GM18868 (cell line): ENCODE measurements at regions not wholly inside any gene's neighbourhood (a gene's known extent, or its start where the extent isn't known, plus 50 kb on each side); places are given as distances from the start of the nearest gene placed in this dataset.
A peak's percentile ranks its signal among the peaks of the same experiment; 100 is the strongest.
"Not testable (repeated sequence)": the region's sequence is repeated elsewhere in the genome, so short reads cannot be mapped to it uniquely, and the experiment has no call there.

Experiments
- ATAC-seq: cut with Tn5 transposase; IDR thresholded peaks from one replicate; pipeline ENCODE4 v1.9.1; 2021; ENCODE audit warnings: mild to moderate bottlenecking, moderate library complexity; ENCODE audit not compliant: unreplicated experiment

GRCh38 chr4:78660559-78660958, 109.0 kb downstream of the ANXA3 start:
- no peak for ATAC-seq

GRCh38 chr4:78661086-78661690, 109.6 kb downstream of the ANXA3 start:
- ATAC-seq: no peak

- peak; percentile 90 for ATAC-seq
These were observed 110.5 kb downstream of the ANXA3 start for GRCh38 chr4:78661921-78662521.

- ATAC-seq: no peak
These were observed 111.1 kb downstream of the ANXA3 start for GRCh38 chr4:78662658-78663057.

GRCh38 chr4:78664296-78664695, 111.9 kb upstream of the BMP2K start:
- ATAC-seq: not testable (repeated sequence)

- ATAC-seq: no peak
These were observed 110.9 kb upstream of the BMP2K start for GRCh38 chr4:78665216-78665770.

GRCh38 chr4:78666830-78667258, 109.3 kb upstream of the BMP2K start:
- ATAC-seq: no peak

GRCh38 chr4:78667325-78667724, 108.8 kb upstream of the BMP2K start:
- peak; percentile 37 for ATAC-seq

GRCh38 chr4:78667764-78668163, 108.4 kb upstream of the BMP2K start:
- ATAC-seq: peak; percentile 94

- no peak for ATAC-seq
These were observed 106.7 kb upstream of the BMP2K start for GRCh38 chr4:78669453-78669852.

- no peak for ATAC-seq
These were observed 104.0 kb upstream of the BMP2K start for GRCh38 chr4:78671903-78672815.

GRCh38 chr4:78673337-78673736, 102.8 kb upstream of the BMP2K start:
- no peak for ATAC-seq

- ATAC-seq: no peak
These were observed 100.8 kb upstream of the BMP2K start for GRCh38 chr4:78675325-78675724.

GRCh38 chr4:78682070-78682469, 94.1 kb upstream of the BMP2K start:
- no peak for ATAC-seq

- no peak for ATAC-seq
These were observed 92.8 kb upstream of the BMP2K start for GRCh38 chr4:78683352-78683751.

GRCh38 chr4:78684325-78685079, 91.6 kb upstream of the BMP2K start:
- ATAC-seq: no peak

GRCh38 chr4:78687818-78688217, 88.3 kb upstream of the BMP2K start:
- ATAC-seq: no peak

- no peak for ATAC-seq
These were observed 87.8 kb upstream of the BMP2K start for GRCh38 chr4:78688366-78688765.

GRCh38 chr4:78689261-78689660, 86.9 kb upstream of the BMP2K start:
- ATAC-seq: no peak

GRCh38 chr4:78689700-78690323, 86.3 kb upstream of the BMP2K start:
- no peak for ATAC-seq
